Upper lobe of left lung (tissue), 4 donors: ENCODE measurements at regions not wholly inside any gene's neighbourhood (a gene's known extent, or its start where the extent isn't known, plus 50 kb on each side); places are given as distances from the start of the nearest gene placed in this dataset.

Experiments used
- CTCF ChIP-seq, 6 experiments: fragments of 450-650 bp in 4 of 6; fragments of 200-600 bp in 2 of 6; sonication (generic) in 2 of 6; IDR thresholded peaks; one replicate each; pipeline ENCODE4 v1.5.1; 2016 to 2019; ENCODE audit warnings: antibody characterized with exemption in 6 of 6
- EP300 ChIP-seq, 4 donors: sonication (generic); formaldehyde crosslinking; IDR thresholded peaks; one replicate each; pipeline ENCODE4 v1.5.1; 2017; ENCODE audit warnings: antibody characterized with exemption in 4 of 4, control low read depth in 2 of 4
- POLR2A ChIP-seq, 4 donors: fragments of 450-650 bp; IDR thresholded peaks; one replicate each; pipeline ENCODE4 v1.5.1; 2016 to 2017; ENCODE audit warnings: antibody characterized with exemption in 4 of 4, mild to moderate bottlenecking in 2 of 4
- POLR2AphosphoS5 ChIP-seq, 2 donors: sonication (generic); formaldehyde crosslinking; IDR thresholded peaks; one replicate each; pipeline ENCODE4 v1.5.1; 2017; ENCODE audit warnings: antibody characterized with exemption in 2 of 2

- no peak for TF ChIP-seq POLR2A (IDR thresholded peaks at IDR 0.05)
- TF ChIP-seq CTCF (IDR thresholded peaks at IDR 0.05), result no peak
- no peak for TF ChIP-seq POLR2AphosphoS5 (IDR thresholded peaks at IDR 0.05)
- no peak for TF ChIP-seq EP300 (IDR thresholded peaks at IDR 0.05)
Observed at GRCh38 chr6:93571346-93571745, 152.0 kb upstream of the EPHA7 start.
